Spleen (tissue), 11 donors: ENCODE measurements at regions not wholly inside any gene's neighbourhood (a gene's known extent, or its start where the extent isn't known, plus 50 kb on each side); places are given as distances from the start of the nearest gene placed in this dataset.

Experiments used
- DNase-seq: peaks from one replicate; pipeline ENCODE4 v3.0.0-alpha.2; 2020
- H3K27ac ChIP-seq, 8 donors: fragments of 200-600 bp; sonication (generic) in 7 of 8; 1 replicate in 4 of 8; 2 replicates in 4 of 8; pipeline versions ENCODE4 v1.5.0 to v1.8.0; 2016 to 2021; ENCODE audit warnings: inconsistent platforms in 4 of 8, mild to moderate bottlenecking in 4 of 8, moderate library complexity in 1 of 8
- H3K27me3 ChIP-seq, 7 donors: fragments of 200-600 bp; sonication (generic) in 6 of 7; replicated peaks in 1 of 7; 1 replicate in 4 of 7; 2 replicates in 3 of 7; pipeline versions ENCODE4 v1.5.0 to v1.8.0; 2016 to 2021; ENCODE audit warnings: inconsistent platforms in 3 of 7, mild to moderate bottlenecking in 1 of 7
- H3K36me3 ChIP-seq, 6 donors: fragments of 200-600 bp; sonication (generic) in 5 of 6; 1 replicate in 4 of 6; 2 replicates in 2 of 6; pipeline versions ENCODE4 v1.5.0 to v1.8.0; 2016 to 2021; ENCODE audit warnings: inconsistent platforms in 2 of 6
- H3K4me1 ChIP-seq, 6 donors: fragments of 200-600 bp; sonication (generic) in 5 of 6; 1 replicate in 3 of 6; 2 replicates in 3 of 6; pipeline versions ENCODE4 v1.5.0 to v1.8.0; 2016 to 2021; ENCODE audit warnings: inconsistent platforms in 3 of 6
- H3K4me3 ChIP-seq, 8 donors: fragments of 200-600 bp; sonication (generic) in 7 of 8; 1 replicate in 4 of 8; 2 replicates in 4 of 8; pipeline versions ENCODE4 v1.5.0 to v1.8.0; 2016 to 2021; ENCODE audit warnings: inconsistent platforms in 4 of 8, mild to moderate bottlenecking in 4 of 8, moderate library complexity in 2 of 8
- H3K9me3 ChIP-seq, 8 donors: fragments of 200-600 bp; sonication (generic) in 7 of 8; 1 replicate in 4 of 8; 2 replicates in 4 of 8; pipeline versions ENCODE4 v1.5.0 to v1.8.0; 2016 to 2021; ENCODE audit warnings: inconsistent platforms in 4 of 8
- POLR2A ChIP-seq, 3 donors: fragments of 450-650 bp; IDR thresholded peaks; one replicate each; pipeline ENCODE4 v1.5.1; 2017; ENCODE audit warnings: antibody characterized with exemption in 3 of 3, mild to moderate bottlenecking in 1 of 3
- POLR2AphosphoS5 ChIP-seq, 3 donors: sonication (generic); formaldehyde crosslinking; IDR thresholded peaks; one replicate each; pipeline ENCODE4 v1.5.1; 2017; ENCODE audit warnings: antibody characterized with exemption in 3 of 3
- WGBS, 5 donors: extraction: QIAGEN DNeasy Blood & Tissue Kit in 3 of 5; methylation state at CpG; one replicate each; pipeline versions ENCODE4 v1.1.5 to v1.1.7; 2013 to 2018; 5-methylcytosine and 5-hydroxymethylcytosine counted together
- intact Hi-C: fragments of 100-400 bp; cut with DNase I; formaldehyde crosslinking; loops from one replicate; pipeline ENCODE4 v1.15.0; 2023; ENCODE audit warnings: low total_unique reads
- TF ChIP-seq, protein P1 (sequence below), 11 experiments: fragments of 200-600 bp in 7 of 11; fragments of 450-650 bp in 4 of 11; sonication (generic) in 4 of 11; IDR thresholded peaks in 8 of 11; conservative IDR thresholded peaks in 3 of 11; 1 replicate in 7 of 11; 2 replicates in 4 of 11; pipeline versions ENCODE4 v1.4.0 to v1.8.0; 2016 to 2021; ENCODE audit warnings: antibody characterized with exemption in 11 of 11, inconsistent platforms in 4 of 11, mild to moderate bottlenecking in 1 of 11
- donor health status: healthy with polysubstance abuse.
- donor health status: DM: no; HTN: no; CAD: no; lungs with moderate emphysema.
- donor health status: DM: no; HTN: no; CAD: no.
- donor health status: Bipolar disorder and iron deficiency.
- donor health status: healthy.
- donor health status: DM: no; HTN: no; CAD: no.
- donor health status: DM: yes; HTN: yes; CAD: no.

DNA sequence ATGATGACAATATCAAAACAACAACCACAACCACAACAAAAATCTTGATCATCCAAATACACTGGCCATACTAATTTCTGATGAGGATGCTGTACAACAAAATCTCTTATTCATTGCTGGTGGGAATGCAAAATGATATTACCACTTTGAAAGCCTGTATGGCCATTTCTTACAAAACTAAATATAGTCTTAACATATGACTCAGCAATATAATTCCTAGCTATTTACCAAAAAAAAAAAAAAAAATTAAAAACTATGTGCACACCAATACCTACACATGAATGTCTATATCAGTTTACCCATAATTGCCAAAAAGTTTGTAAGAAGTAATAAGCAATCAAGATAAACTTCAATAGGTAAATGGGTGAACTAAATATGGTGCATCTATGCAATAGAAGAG, 1379.7 kb downstream of the CDH11 start:
- no peak overlapping the region for H3K27ac ChIP-seq
- H3K27me3 ChIP-seq = no peaks in the 10 kb centered on the region
- no peak for DNase-seq
- TF ChIP-seq POLR2AphosphoS5 (IDR thresholded peaks at IDR 0.05) (no peak), POLR2A (IDR thresholded peaks at IDR 0.05) (no peak)
- TF ChIP-seq, protein P1, sequence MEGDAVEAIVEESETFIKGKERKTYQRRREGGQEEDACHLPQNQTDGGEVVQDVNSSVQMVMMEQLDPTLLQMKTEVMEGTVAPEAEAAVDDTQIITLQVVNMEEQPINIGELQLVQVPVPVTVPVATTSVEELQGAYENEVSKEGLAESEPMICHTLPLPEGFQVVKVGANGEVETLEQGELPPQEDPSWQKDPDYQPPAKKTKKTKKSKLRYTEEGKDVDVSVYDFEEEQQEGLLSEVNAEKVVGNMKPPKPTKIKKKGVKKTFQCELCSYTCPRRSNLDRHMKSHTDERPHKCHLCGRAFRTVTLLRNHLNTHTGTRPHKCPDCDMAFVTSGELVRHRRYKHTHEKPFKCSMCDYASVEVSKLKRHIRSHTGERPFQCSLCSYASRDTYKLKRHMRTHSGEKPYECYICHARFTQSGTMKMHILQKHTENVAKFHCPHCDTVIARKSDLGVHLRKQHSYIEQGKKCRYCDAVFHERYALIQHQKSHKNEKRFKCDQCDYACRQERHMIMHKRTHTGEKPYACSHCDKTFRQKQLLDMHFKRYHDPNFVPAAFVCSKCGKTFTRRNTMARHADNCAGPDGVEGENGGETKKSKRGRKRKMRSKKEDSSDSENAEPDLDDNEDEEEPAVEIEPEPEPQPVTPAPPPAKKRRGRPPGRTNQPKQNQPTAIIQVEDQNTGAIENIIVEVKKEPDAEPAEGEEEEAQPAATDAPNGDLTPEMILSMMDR (IDR thresholded peaks at IDR 0.05 in 8 of 11, conservative IDR thresholded peaks at IDR 0.05 in 3 of 11) = no peak
- H3K36me3 ChIP-seq = no peaks in the 10 kb centered on the region
- peaks cover 0 to 5% (median 0%) of the 10 kb centered on the region in 8 donors for H3K9me3 ChIP-seq
- H3K4me3 ChIP-seq = no peak overlapping the region
- no peaks in the 10 kb centered on the region for H3K4me1 ChIP-seq
- intact Hi-C loops = no loop called here

DNA sequence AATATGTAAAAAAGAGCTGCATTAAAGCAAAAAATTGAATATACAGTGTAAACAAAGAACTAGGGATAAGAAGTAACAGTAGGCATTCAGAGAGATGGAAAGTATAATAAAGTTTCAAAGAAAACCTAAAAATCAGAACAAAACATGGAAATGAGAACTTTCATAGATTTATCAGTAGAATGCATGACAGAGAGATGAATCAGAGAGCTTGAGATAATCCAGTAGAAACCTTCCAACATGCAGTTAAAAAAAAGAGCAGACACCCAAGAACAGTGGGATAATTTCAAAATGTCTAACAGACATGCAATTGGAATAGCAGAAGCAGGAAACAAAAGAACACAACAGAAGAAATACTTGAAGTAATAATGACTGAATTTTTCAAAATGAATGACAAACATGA, 1384.2 kb downstream of the CDH11 start:
- Histone ChIP-seq H3K27me3 (no peaks in the 10 kb centered on the region), H3K36me3 (no peaks in the 10 kb centered on the region), H3K4me3 (no peak overlapping the region), H3K27ac (no peak overlapping the region), H3K9me3 (peaks cover 0 to 13% (median 0%) of the 10 kb centered on the region in 8 donors), H3K4me1 (no peaks in the 10 kb centered on the region)
- DNase-seq = no peak
- TF ChIP-seq POLR2A (IDR thresholded peaks at IDR 0.05) (no peak), POLR2AphosphoS5 (IDR thresholded peaks at IDR 0.05) (no peak)
- TF ChIP-seq, protein P1 (IDR thresholded peaks at IDR 0.05 in 8 of 11, conservative IDR thresholded peaks at IDR 0.05 in 3 of 11) = no peak
- intact Hi-C loops = no loop called here

DNA sequence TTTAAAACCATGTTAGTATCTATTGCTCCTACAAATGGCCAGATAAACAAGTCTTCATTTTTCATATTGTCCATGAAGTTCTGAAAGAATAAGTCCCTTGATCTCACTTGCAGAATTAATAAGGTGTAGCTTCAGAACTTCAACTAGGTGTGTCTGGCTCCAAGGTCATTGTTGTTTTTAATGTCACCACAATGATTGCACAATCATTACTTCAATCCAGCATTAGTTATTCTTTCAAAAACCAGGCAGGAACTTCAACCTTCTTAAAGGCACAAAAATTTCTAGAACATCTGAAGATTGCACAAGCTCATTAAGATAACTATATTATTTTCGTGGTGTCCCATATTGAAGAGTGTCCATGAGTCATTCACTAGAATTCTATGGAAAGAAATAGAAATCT, 1386.4 kb downstream of the CDH11 start:
- no peaks in the 10 kb centered on the region for H3K4me1 ChIP-seq
- TF ChIP-seq, protein P1 (IDR thresholded peaks at IDR 0.05 in 8 of 11, conservative IDR thresholded peaks at IDR 0.05 in 3 of 11) = no peak
- TF ChIP-seq POLR2AphosphoS5 (IDR thresholded peaks at IDR 0.05) (no peak), POLR2A (IDR thresholded peaks at IDR 0.05) (no peak)
- intact Hi-C loops = no loop called here
- WGBS, 5 donors = 71 to 80% (median 77%) methylated on average over 1 of the region's 1 CpG
- DNase-seq = no peak
- H3K36me3 ChIP-seq = no peaks in the 10 kb centered on the region
- no peak overlapping the region for H3K27ac ChIP-seq
- H3K9me3 ChIP-seq = peaks cover 0 to 8% (median 0%) of the 10 kb centered on the region in 8 donors
- H3K4me3 ChIP-seq = no peak overlapping the region
- H3K27me3 ChIP-seq = no peaks in the 10 kb centered on the region

DNA sequence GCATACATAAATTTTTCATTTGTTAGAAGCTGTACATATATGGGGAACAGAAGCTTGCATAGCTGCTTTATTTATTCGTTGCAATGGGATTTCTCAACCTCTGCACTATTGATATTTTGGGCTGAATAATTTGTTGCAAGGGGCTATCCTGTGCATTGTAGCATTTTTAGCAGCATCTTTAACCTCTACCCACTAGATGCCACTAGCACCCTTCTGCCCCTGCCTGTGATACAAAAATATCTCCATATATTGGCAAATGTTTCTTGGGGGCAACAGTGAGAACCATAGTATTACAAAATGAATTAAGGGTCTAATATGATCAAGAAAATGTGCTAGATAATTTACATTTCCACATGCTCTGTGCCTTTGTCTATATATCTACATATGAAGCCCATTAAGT, 1401.0 kb downstream of the CDH11 start:
- no peaks in the 10 kb centered on the region for H3K36me3 ChIP-seq
- WGBS, 5 donors = 40 to 68% (median 49%) methylated on average over 1 of the region's 1 CpG
- intact Hi-C loops = no loop called here
- H3K4me1 ChIP-seq = no peaks in the 10 kb centered on the region
- no peaks in the 10 kb centered on the region for H3K27me3 ChIP-seq
- no peak for DNase-seq
- H3K27ac ChIP-seq = no peak overlapping the region
- TF ChIP-seq POLR2AphosphoS5 (IDR thresholded peaks at IDR 0.05) (no peak), POLR2A (IDR thresholded peaks at IDR 0.05) (no peak)
- TF ChIP-seq, protein P1 (IDR thresholded peaks at IDR 0.05 in 8 of 11, conservative IDR thresholded peaks at IDR 0.05 in 3 of 11) = no peak
- no peaks in the 10 kb centered on the region for H3K9me3 ChIP-seq
- H3K4me3 ChIP-seq = no peak overlapping the region
